ENCODE measurements at regions not wholly inside any gene's neighbourhood (a gene's known extent, or its start where the extent isn't known, plus 50 kb on each side); places are given as distances from the start of the nearest gene placed in this dataset.
"Not testable (repeated sequence)": the region's sequence is repeated elsewhere in the genome, so short reads cannot be mapped to it uniquely, and the experiment has no call there.

DNA sequence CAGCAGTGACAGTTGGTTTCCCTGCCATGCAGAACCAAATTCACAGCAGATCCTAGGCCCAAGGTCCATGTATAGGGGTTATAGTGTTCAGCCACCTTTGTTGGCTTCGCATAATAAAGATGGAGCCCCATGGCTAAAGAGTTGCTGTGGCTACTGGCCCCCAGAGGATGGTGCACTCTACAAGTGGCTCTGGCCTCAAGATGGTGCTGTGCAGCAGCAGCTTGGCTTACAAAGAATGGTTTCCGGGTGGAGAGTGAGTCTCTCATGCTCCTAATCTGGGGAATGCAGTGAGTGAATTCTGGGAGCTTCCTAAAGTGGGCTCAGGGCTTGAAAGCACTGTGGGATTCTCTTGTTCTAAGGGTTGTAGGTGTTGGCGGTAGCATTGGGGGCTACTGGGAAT is 1199.7 kb downstream of the CNTNAP5 start:
- DNase-seq (ENCODE audit: low read depth), result no peak

- DNase-seq (ENCODE audit: low read depth), result no peak
These were observed 1202.8 kb downstream of the CNTNAP5 start for GRCh38 chr2:125227843-125228392.

- DNase-seq (ENCODE audit: low read depth), result no peak
These were observed 1215.8 kb downstream of the CNTNAP5 start for GRCh38 chr2:125240870-125241269.

DNA sequence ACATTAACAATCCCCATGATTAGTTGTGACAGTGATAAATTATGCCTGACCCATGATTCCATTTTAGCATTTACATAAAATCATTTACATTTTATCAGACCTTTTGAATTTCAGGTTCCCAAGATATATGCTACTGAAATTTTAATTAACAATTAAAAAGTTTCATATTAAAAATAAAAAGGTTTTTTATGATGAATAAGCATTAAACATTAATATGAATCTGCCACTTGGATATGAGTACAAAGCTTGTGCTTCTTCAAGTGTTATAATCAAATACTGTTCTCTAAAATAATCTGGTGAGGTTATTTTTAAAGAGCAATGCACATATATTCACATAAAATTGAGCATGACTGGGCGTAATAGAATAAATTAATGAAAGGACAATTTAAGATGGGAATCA is 1218.0 kb downstream of the CNTNAP5 start:
- DNase-seq (ENCODE audit: low read depth), result no peak

- DNase-seq (ENCODE audit: low read depth), result no peak
These were observed 1228.9 kb downstream of the CNTNAP5 start for GRCh38 chr2:125254010-125254409.

DNA sequence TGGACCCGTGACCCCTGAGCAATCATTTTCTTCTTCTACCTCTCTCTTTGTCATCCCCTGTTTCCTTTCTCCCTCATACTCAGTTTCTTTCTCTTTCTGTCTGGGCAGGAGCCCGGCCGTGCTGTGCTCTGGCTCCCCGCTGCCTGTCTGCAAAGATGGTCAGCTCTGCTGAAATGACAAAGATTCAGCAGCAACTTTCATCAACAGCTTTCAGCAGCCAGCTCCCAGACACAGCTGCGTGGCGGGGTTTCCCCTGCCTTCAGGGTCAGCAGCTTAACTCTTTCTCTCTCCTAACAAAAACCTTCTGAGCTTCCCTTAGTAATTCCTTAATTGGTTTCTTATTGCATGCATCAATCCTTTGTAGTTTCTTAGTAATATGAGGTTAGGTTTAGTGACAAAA is 1234.4 kb downstream of the CNTNAP5 start:
- no peak for DNase-seq (ENCODE audit: low read depth)

DNA sequence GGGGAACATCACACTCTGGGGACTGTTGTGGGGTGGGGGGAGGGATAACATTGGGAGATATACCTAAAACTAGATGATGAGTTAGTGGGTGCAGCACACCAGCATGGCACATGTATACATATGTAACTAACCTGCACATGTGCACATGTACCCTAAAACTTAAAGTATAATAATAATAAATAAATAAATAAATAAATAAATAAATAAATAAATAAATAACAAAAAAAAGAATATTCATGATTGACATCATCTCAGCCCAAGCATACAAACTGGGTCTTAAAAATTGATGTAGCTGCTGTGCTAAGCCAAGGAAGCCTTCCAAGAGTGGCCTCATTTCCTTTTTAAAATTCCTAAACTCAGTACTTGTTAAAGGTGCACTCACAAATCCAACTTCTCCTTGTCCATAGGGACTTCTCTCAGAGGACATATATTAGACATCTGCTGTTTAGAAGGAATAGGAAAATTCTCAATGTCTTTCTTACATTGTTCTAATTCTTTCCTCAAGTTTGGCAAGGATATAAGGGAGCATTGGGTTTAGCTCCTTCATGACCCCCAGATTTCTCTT is 1235.4 kb downstream of the CNTNAP5 start:
- DNase-seq (ENCODE audit: low read depth), result not testable (repeated sequence)

DNA sequence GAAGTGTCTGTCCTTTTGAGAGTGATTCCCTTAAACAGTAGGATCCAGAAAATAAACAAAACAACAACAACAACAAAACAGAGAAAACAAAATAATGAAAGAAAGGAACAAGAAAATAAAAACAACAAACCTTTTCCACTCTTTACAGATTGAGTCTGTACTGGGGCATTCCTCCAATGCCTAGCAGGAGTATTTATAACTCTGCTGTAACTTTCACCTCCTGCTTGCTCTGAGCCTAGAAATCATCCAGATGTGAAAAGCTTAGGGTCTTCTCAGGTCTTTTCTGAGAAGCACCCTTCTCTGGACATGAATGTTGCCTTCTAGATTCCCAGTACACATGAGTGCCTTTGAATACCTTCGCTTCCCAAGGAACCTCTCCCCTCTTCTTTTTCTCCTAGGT is 1239.4 kb downstream of the CNTNAP5 start:
- DNase-seq (ENCODE audit: low read depth), result no peak

DNA sequence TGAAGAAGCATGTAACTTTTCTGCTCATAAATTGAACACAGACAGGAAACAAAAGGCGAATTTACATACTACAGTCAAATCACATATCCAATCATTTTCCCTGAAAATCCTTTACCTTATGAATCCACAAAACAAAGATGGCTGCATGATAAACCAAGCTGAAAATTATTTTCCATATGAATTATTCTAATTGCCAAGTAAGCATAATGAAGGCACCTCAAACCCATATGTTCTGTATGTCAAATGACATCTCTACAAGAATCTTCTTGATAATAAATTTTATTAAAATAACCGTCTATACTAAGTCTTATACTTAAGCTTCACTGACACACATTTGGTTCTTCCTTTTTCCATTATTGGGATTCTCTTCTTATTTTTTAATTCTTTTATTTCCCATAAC is 1242.6 kb downstream of the CNTNAP5 start:
- no peak for DNase-seq (ENCODE audit: low read depth)

DNA sequence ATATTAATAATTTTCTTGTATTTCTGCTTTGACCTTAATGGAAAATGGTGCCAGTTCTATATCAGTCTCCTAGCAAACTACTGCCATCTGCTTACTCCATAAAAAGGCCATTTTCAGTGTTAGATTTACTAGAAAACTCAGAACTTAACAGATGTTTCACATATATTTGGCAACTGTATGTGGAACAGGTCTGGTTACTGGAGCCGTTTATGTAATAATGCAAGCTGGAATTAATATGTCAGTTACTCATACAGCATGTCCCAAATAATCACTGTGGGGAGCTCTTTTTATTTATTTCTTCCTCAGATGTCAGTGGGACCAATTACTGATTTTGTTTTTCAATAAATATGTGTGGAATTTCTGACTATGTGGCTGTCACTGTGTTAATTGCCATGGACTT is 1247.6 kb downstream of the CNTNAP5 start:
- no peak for DNase-seq (ENCODE audit: low read depth)

- no peak for DNase-seq (ENCODE audit: low read depth)
These were observed 1249.6 kb downstream of the CNTNAP5 start for GRCh38 chr2:125274718-125275117.

DNA sequence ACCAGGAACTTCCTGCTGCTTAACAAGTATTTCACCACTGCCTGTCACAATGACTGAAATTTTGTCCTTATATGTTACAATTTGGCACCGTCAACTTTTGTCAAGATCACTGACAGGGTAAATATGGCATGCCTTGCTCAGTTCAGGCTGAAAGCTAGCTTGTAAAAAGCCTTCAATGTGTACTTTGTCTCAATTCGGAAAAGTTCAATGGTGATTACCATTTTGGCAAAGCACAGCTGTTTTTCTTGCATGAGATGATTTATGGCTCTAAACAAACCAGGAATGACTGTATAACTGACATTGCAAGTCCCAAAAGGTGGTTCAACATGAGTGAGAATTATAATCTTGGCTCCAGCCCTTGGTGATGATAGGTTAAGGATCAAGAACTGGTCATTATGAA is 1255.2 kb downstream of the CNTNAP5 start:
- no peak for DNase-seq (ENCODE audit: low read depth)

DNA sequence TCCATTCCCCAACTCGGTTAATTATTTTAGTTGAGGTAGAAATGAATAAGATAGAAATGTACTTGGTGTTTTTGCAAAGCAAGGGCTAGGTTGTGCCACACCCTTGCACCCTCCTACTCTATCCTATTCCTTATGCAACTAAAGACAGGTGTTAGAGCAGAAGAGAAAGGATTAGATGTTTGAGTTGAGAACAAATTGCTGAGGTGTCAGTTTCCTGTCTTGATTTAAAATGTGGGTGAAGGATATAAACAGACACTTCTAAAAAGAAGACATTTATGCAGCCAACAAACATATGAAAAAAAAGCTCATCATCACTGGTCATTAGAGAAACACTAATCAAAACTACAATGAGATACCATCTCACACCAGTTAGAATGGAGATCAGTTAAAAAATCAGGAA is 1256.2 kb downstream of the CNTNAP5 start:
- no peak for DNase-seq (ENCODE audit: low read depth)

DNA sequence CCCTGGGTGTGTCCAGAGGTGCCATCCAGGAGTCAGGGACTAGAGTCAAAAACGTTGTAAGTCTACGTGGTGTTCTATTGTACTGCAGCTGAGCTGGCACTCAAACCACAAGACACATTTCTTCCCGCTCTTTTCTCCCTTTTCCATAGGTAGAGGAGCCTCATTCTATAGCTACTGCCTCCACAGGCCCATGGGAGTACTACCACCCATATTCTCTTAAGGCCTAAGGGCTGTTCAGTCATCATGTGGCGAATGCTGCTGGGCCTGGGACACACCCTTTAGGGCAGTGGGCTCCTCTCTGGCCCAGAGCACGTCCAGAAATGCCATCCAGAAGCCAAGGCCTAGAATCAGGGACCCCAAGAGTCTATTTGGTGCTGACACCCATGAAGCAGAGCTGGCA is 1271.7 kb downstream of the CNTNAP5 start:
- DNase-seq (ENCODE audit: low read depth), result no peak

DNA sequence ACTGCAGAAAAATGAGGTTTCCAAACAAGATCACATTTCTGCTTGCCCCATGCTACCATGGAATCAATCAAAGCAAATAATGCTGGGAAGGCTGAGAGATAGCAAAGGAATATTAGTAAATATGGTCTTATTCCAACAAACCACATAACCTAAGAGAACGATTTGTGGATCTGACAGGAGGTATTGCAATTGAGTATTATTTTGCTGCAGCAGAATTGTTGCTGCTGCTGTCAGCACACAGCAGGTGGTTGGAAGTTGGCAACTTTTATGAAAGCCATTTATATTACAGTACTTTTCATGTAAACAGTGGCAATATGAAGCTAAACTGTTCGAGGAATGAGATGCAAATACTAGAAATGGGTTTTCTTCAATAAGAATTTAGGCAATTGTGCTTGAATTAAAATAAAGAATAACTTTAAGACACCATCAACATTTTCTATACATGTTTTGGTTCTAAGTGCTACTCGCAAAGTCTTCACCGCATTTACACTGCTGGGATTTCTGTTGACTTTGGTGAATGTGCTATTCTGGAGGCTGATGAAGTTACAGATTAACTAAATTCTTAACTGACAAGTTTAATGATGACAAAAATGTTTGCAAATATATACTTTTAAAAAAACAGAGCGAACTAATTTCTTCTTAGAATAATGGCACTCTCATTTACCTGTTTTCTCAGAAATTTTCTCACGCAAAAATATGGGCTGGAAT is 1285.7 kb downstream of the CNTNAP5 start:
- no peak for DNase-seq (ENCODE audit: low read depth)

DNA sequence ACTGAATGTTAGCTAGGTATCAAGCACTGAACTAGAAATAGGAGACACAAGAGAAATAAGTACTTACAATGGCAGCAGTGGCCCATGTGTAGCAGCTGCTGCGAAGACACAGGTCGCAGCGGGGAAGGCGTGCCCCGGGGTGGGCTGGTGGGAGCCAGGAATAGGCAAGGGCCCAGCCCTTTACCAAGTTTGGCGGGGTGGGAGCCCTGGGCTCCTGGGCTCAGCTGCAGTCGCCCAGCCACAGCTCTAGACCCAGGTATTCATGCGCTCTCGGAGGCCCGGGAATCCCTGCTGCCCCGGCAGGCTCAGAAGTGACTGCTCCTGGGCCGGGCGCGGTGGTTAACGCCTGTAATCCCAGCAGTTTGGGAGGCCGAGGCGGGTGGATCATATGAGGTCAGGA is 1287.3 kb downstream of the CNTNAP5 start:
- DNase-seq (ENCODE audit: low read depth), result no peak

DNA sequence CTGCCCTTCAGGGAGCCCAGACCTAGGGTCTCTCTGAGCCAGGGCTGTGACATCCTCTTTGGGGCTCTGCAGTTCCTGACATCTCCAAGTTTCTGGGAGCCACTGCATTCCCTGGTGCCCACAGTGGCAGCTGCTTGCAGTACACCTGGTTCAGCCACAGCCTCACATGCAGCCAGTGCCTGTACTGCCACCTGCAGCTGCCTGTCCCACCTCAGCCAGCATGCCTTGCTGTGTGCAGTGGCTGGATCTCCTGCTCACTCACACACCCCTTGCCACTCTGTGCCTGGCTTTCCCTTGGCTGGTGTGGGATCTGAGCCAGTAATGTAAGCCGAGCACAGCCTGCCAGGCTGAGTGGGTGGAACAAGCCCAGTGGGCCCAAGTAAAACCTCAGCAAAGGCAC is 1288.7 kb downstream of the CNTNAP5 start:
- no peak for DNase-seq (ENCODE audit: low read depth)

GRCh38 chr2:125318740-125319139 is 1293.7 kb downstream of the CNTNAP5 start:
- no peak for DNase-seq (ENCODE audit: low read depth)

DNA sequence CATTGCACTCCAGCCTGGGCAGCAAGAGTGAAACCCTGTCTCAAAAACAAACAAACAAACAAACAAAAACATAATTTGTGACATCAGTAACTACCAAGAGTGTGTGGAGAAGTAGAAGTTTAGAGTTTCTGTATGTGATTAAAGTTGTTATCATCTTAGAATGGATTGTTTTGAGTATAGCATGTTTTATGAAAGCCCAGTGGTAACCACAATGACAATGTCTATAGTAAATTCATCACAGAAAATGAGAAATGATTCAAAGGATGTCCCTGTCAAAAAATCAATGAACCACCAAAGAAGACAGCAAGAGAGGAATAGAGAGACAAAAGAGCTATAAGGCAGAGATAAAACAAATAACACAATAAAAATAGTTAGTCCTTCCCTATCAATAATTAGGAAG is 1299.2 kb downstream of the CNTNAP5 start:
- no peak for DNase-seq (ENCODE audit: low read depth)

DNA sequence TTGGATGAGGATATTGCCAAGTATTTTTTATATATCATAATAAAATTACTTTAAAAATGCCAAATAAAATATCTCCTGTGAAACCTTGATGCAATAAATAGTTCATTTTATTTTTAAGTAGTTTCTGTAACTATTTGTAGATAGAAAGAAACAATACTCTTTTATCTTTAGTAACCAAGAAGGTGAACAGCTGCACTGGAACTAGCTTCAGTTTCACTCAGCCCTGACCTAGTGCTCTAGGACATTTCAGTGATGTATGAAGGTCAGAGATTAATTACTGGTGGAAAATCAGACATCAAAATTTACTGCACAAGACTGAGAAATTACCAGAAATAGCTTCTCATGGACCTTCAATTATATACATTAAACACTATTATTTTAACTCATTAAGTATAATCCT is 1305.0 kb downstream of the CNTNAP5 start:
- no peak for DNase-seq (ENCODE audit: low read depth)

- DNase-seq (ENCODE audit: low read depth), result no peak
These were observed 1314.6 kb upstream of the GYPC start for GRCh38 chr2:125341353-125341752.

DNA sequence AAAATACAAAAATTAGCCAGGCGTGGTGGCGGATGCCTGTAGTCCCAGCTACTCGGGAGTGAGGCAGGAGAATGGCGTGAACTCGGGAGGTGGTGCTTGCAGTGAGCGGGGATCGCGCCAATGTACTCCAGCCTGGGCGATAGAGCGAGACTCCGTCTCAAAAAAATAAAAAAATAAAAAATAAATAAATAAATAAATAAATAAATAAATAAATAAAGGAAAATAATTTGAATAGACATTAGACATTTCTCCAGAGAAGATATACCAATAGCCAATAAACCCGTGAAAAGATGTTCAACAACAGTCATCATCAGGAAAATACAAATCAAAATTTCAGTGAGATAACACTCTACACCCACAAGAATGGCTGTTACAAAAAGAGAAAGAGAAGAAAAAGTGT is 1302.4 kb upstream of the GYPC start:
- DNase-seq (ENCODE audit: low read depth), result not testable (repeated sequence)

DNA sequence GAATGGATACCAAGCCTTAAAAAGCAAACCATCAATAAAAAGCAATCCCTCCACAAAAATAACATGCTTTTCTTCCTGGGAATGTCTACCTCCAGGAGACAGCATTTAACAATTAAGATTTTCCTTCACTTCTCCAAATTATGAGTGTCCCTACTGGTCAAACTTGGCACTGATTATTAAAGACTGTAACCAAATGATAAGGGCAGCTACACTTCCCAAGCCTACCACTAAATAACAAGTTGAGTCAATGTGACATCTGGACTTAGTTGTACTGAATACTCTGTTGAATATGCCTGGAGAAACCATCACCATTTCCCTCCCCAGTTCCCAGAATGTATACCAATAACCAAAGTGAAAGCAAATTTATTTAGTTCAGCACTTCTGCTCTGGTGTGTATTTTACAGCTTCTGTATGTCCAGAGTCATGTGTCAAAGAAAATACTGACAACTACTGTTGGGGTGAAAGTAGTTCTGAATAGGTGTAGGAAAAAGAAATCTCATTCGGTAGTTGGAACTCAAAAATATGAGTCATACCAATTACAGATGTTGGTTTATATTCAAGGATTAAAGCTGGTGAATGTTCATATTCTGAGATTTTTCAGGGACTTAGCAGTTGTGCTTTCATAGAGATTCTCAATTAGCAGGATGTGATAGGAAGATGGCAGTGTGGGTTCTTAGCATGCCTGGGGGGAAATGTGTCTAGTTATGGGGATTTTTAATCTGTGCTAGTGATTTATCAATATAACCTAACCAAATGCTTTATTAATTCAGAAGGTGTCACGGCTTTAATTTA is 1291.6 kb upstream of the GYPC start:
- DNase-seq (ENCODE audit: low read depth), result no peak
